Psoas muscle (tissue), 7 donors: ENCODE measurements at regions not wholly inside any gene's neighbourhood (a gene's known extent, or its start where the extent isn't known, plus 50 kb on each side); places are given as distances from the start of the nearest gene placed in this dataset.
"Not testable (repeated sequence)": the region's sequence is repeated elsewhere in the genome, so short reads cannot be mapped to it uniquely, and the experiment has no call there.

Source experiments
- ATAC-seq, 4 donors: fragments of 200-7000 bp; cut with Tn5 transposase; one replicate each; pipeline ENCODE4 v1.9.1; 2020; ENCODE audit warnings: moderate library complexity in 3 of 4, mild to moderate bottlenecking in 2 of 4
- DNase-seq, 2 donors: peaks; one replicate each; pipeline ENCODE4 v3.0.0-alpha.2; 2020
- H3K27ac ChIP-seq: fragments of 200-600 bp; one replicate; pipeline ENCODE4 v1.8.0; 2022
- H3K27me3 ChIP-seq, 3 donors: fragments of 200-600 bp in 1 of 3; one replicate each; pipeline versions ENCODE4 v1.6.1 to v1.8.0; 2013 to 2022; ENCODE audit warnings: low read length in 2 of 3, mild to moderate bottlenecking in 2 of 3, moderate library complexity in 1 of 3; ENCODE audit not compliant: insufficient read depth in 3 of 3
- H3K36me3 ChIP-seq, 2 donors: fragments of 200-600 bp in 1 of 2; one replicate each; pipeline versions ENCODE4 v1.6.1 to v1.8.0; 2013 to 2022; ENCODE audit warnings: low read depth in 1 of 2, mild to moderate bottlenecking in 1 of 2, moderate library complexity in 1 of 2; ENCODE audit not compliant: insufficient read depth in 1 of 2
- H3K4me1 ChIP-seq: fragments of 200-600 bp; one replicate; pipeline ENCODE4 v1.8.0; 2022
- H3K4me3 ChIP-seq: fragments of 200-600 bp; one replicate; pipeline ENCODE4 v1.8.0; 2022; ENCODE audit warnings: mild to moderate bottlenecking
- H3K9me3 ChIP-seq: fragments of 200-600 bp; one replicate; pipeline ENCODE4 v1.8.0; 2022
- WGBS, 3 donors: extraction: QIAGEN DNeasy Blood & Tissue Kit; methylation state at CpG; one replicate each; pipeline versions ENCODE4 v1.1.6 to v1.1.7; 2013; 5-methylcytosine and 5-hydroxymethylcytosine counted together
- intact Hi-C, 2 donors: fragments of 100-400 bp; cut with DNase I; formaldehyde crosslinking; loops; one replicate each; pipeline versions ENCODE4 v1.11.0 to v1.14.2; 2022
- TF ChIP-seq, protein P1 (sequence below): fragments of 200-600 bp; IDR thresholded peaks from one replicate; pipeline ENCODE4 v1.8.0; 2022; ENCODE audit warnings: antibody characterized with exemption
- donor health status: healthy with polysubstance abuse.
- donor health status: DM: no; HTN: no; CAD: no; lungs with moderate emphysema.
- donor health status: Bipolar disorder and iron deficiency.
- donor health status: healthy.
- donor health status: DM: yes; HTN: yes; CAD: no.
- donor health status: DM: no; HTN: no; CAD: no.
- donor health status: DM: yes; HTN: yes; CAD: no.

DNA sequence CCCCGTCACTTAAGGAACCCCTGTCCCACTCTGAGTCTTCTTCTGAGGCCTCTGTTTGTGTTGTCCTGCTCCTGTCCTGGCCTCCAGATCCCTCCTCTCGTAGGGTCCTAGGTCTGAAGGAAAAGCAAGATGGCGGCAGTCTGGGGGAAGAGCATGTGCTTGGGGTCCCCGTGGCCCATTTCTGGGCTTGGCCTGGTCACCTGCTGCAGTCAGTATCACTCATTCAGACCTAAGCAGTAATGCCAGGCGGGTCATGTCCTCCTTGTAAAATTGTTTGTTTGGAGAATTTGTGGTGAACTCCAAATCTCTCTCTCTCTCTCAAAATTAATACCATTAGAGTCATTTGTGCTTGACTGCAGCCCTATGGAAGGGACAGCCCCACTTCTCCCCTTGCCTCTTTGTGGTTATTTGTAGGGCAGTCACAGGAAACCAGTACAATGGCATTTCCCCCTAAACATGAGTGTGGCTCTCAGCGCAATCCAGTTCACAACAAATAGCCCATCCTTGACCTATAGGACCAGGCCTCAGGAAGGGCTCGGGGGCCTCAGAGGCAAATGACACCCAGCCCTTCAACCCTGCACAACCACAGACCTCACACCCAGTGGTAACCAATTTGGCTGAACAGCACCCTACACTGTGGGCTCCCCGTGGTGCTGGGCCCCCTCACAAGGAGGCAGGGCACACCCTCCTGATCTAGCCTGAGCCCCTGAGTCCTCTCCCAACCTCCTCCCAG, 173.5 kb downstream of the OR4M2 start:
- H3K9me3 ChIP-seq: no peaks in the 10 kb centered on the region
- DNase-seq: no peak
- H3K36me3 ChIP-seq: no peaks in the 10 kb centered on the region
- no peak overlapping the region for H3K4me3 ChIP-seq
- no peaks in the 10 kb centered on the region for H3K4me1 ChIP-seq
- H3K27me3 ChIP-seq: no peaks in the 10 kb centered on the region
- no peak overlapping the region for H3K27ac ChIP-seq
- WGBS, 3 donors: 51 to 57% (median 56%) methylated on average over 8 of the region's 8 CpGs
- TF ChIP-seq, protein P1, sequence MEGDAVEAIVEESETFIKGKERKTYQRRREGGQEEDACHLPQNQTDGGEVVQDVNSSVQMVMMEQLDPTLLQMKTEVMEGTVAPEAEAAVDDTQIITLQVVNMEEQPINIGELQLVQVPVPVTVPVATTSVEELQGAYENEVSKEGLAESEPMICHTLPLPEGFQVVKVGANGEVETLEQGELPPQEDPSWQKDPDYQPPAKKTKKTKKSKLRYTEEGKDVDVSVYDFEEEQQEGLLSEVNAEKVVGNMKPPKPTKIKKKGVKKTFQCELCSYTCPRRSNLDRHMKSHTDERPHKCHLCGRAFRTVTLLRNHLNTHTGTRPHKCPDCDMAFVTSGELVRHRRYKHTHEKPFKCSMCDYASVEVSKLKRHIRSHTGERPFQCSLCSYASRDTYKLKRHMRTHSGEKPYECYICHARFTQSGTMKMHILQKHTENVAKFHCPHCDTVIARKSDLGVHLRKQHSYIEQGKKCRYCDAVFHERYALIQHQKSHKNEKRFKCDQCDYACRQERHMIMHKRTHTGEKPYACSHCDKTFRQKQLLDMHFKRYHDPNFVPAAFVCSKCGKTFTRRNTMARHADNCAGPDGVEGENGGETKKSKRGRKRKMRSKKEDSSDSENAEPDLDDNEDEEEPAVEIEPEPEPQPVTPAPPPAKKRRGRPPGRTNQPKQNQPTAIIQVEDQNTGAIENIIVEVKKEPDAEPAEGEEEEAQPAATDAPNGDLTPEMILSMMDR: no peak
- intact Hi-C loops: no loop called here
- no peak for ATAC-seq

DNA sequence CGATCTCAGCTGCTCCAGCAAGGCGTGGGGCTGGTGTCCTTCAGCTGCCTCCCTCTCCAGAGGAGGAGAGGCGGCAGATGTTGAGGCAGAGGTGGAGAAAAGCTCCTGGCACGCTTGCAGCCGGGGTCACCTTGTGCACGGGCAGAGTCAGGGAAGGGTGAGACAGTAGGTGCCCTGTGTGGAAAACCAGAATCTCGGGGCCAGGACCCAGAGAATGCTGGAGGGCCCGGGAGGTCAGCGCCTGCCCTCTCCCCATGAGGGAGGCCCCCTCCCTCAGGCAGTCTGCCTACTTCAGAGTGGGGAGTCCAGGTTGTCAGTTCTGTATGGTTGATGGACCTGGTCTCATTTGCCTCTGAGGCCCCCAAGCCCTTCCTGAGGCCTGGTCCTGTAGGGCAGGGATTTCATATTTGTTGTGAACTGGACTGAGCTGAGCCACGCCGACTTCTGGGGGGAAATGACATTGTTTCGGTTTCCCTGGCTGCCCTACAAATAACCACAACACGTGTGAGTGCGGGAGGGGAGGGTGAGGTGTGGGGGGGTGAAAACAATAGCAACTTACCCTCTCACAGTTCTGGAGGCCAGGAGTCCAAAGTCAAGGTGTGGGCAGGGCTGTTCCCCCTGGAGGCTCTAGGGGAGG, 174.2 kb downstream of the OR4M2 start:
- H3K4me3 ChIP-seq, H3K36me3 ChIP-seq, H3K27ac ChIP-seq, DNase-seq, H3K4me1 ChIP-seq, H3K27me3 ChIP-seq, intact Hi-C loops, ATAC-seq, H3K9me3 ChIP-seq: not testable (repeated sequence)
- 66 to 75% (median 69%) methylated on average over 14 of the region's 14 CpGs for WGBS, 3 donors

DNA sequence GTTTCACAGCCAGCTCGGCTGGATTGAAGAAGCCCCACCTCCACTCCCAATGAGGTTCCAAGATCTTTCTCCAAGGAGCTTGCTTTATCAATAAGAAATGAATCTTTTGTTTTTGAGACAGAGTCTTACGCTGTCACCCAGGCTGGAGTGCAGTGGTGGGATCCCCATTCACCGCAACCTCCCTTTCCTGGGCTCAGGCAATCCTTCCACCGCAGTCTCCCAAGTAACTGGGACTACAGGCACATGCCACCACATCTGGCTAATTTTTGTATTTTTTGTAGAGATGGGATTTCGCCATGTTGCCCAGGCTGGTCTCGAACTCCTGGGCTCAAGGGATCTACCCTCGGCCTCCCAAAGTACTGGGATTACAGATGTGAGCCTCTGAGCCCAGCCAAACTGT, 175.3 kb downstream of the OR4M2 start:
- H3K4me1 ChIP-seq, H3K36me3 ChIP-seq, H3K9me3 ChIP-seq, ATAC-seq, intact Hi-C loops, H3K4me3 ChIP-seq, H3K27me3 ChIP-seq, DNase-seq, H3K27ac ChIP-seq: not testable (repeated sequence)
- WGBS, 3 donors: 74 to 82% (median 74%) methylated on average over 7 of the region's 7 CpGs

DNA sequence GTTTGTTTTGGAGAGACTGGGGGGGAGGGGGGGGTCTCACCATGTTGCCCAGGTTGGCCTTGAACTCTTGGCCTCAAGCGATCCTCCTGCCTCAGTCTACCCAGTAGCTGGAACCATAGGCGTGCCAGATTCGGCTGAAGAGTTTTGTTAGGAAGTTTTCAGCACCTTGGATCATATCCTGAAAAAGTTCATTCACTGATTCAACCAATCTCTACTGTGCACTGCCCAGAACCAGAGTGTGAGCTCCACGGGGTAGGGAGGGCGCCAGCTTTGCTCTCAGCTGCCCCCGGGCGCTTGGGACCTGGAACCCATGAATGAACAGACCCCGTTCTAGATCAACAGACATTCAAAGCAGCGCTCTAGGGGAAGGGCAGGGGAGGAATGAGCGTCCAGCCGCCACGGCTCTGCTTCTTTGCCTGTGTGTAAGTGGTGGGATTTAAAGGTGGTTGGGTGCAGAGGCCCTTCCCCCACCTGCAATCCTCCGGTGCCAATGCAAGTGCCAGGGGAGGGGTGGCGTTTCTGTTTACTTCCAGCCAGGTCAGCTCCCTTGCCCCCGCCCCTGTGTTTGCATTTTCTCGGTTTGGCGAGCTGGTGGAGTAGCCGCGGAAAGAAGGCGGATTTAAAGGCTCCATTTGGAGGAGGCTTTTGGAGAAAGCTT, 176.2 kb downstream of the OR4M2 start:
- intact Hi-C loops, H3K27ac ChIP-seq, ATAC-seq, H3K36me3 ChIP-seq, H3K4me3 ChIP-seq, H3K4me1 ChIP-seq, DNase-seq, H3K27me3 ChIP-seq, H3K9me3 ChIP-seq: not testable (repeated sequence)
- 74 to 77% (median 76%) methylated on average over 19 to 20 of the region's 20 CpGs for WGBS, 3 donors

DNA sequence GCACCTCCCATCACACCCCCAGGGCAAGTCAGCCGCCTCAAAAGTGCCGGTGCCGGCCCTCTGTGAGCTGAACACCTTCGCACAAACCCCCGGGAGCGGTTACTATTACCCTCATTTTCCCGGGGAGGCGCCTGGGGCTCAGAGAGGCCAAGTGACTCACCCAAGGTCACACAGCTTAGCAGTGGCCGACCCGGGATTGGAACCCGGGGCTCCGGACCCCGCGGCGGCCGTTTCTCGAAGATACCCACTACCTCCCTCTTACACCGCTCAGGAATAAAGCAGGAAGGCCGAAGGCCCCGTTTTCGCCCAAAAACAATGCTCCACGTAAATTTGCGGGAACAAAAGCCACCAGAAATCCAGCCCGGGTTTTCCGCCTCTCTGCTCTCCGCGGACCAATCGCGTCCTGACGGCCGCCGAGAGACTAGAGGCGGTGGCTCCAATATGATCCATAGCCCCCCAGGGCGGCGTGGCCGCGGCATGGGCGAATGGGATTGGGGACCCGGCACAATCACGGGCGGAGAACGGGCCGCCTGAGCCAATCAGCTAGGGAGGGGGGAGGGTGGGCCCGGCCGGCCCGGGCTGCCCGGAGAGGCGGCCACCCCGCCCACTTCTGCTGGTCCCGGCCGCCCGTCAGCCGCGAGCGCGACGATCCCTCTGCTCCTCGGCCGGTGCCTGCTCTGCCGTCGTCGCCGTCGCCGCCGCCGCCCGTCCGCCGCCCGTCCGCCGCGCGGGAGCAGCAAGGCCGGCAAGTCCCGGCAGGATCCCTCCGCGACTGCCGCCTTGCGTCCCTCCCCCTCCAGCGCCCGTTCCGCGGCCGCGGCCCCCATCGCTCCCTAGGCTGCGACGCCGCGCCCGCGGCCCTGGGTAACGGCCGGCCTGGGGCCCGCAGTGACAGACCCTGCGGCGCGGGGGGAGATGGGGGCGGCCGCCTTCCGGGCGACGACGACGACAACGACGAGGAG, 177.0 kb downstream of the OR4M2 start:
- intact Hi-C loops: no loop called here
- TF ChIP-seq, protein P1: no peak
- DNase-seq (no peak), ATAC-seq (no peak)
- Histone ChIP-seq H3K4me1 (no peaks in the 10 kb centered on the region), H3K9me3 (no peaks in the 10 kb centered on the region), H3K36me3 (no peaks in the 10 kb centered on the region), H3K27me3 (no peaks in the 10 kb centered on the region), H3K4me3 (no peak overlapping the region), H3K27ac (no peak overlapping the region)
- 52 to 73% (median 67%) methylated on average over 63 to 109 of the region's 109 CpGs for WGBS, 3 donors
